GM19238 (cell line): ENCODE measurements at regions not wholly inside any gene's neighbourhood (a gene's known extent, or its start where the extent isn't known, plus 50 kb on each side); places are given as distances from the start of the nearest gene placed in this dataset.

Source experiments
- DNase-seq: peaks from one replicate; pipeline ENCODE4 v3.0.0; 2011; ENCODE audit warnings: low spot score; ENCODE audit not compliant: insufficient read length

- DNase-seq: no peak
Observed at GRCh38 chr9:7402334-7403027, 397.1 kb downstream of the DMAC1 start.

GRCh38 chr9:7401116-7401515 lies 398.5 kb downstream of the DMAC1 start:
- no peak for DNase-seq

GRCh38 chr9:7394002-7394774 lies 405.4 kb downstream of the DMAC1 start:
- no peak for DNase-seq

GRCh38 chr9:7392148-7392547 lies 407.4 kb downstream of the DMAC1 start:
- DNase-seq: no peak

GRCh38 chr9:7388755-7389154 lies 410.8 kb downstream of the DMAC1 start:
- DNase-seq: no peak

- no peak for DNase-seq
Observed at GRCh38 chr9:7387840-7388239, 411.7 kb downstream of the DMAC1 start.

- DNase-seq: no peak
Observed at GRCh38 chr9:7382304-7382703, 417.3 kb downstream of the DMAC1 start.

- no peak for DNase-seq
Observed at GRCh38 chr9:7377489-7377888, 422.1 kb downstream of the DMAC1 start.

GRCh38 chr9:7376833-7377232 lies 422.7 kb downstream of the DMAC1 start:
- no peak for DNase-seq

GRCh38 chr9:7376213-7376612 lies 423.4 kb downstream of the DMAC1 start:
- no peak for DNase-seq

GRCh38 chr9:7375013-7375511 lies 424.5 kb downstream of the DMAC1 start:
- DNase-seq: no peak

GRCh38 chr9:7370988-7371387 lies 428.6 kb downstream of the DMAC1 start:
- DNase-seq: no peak

GRCh38 chr9:7370381-7370780 lies 429.2 kb downstream of the DMAC1 start:
- DNase-seq: no peak

- DNase-seq: no peak
Observed at GRCh38 chr9:7369384-7369821, 430.2 kb downstream of the DMAC1 start.

- DNase-seq: no peak
Observed at GRCh38 chr9:7368410-7369292, 430.9 kb downstream of the DMAC1 start.

- DNase-seq: no peak
Observed at GRCh38 chr9:7367726-7368125, 431.9 kb downstream of the DMAC1 start.

- DNase-seq: no peak
Observed at GRCh38 chr9:7366121-7366520, 433.5 kb downstream of the DMAC1 start.

GRCh38 chr9:7363777-7364477 lies 435.7 kb downstream of the DMAC1 start:
- DNase-seq: no peak

- no peak for DNase-seq
Observed at GRCh38 chr9:7360513-7360912, 439.1 kb downstream of the DMAC1 start.

GRCh38 chr9:7358876-7359275 lies 440.7 kb downstream of the DMAC1 start:
- no peak for DNase-seq

- no peak for DNase-seq
Observed at GRCh38 chr9:7354704-7355103, 444.9 kb downstream of the DMAC1 start.
